ENCODE measurements at regions not wholly inside any gene's neighbourhood (a gene's known extent, or its start where the extent isn't known, plus 50 kb on each side); places are given as distances from the start of the nearest gene placed in this dataset.
"Not testable (repeated sequence)": the region's sequence is repeated elsewhere in the genome, so short reads cannot be mapped to it uniquely, and the experiment has no call there.

- CTCF ChIA-PET = no interaction called here
- no peaks in the 10 kb centered on the region for H3K4me1 Mint-ChIP-seq
Observed at GRCh38 chr5:28975508-28975907, 1937.1 kb upstream of the CDH9 start.

GRCh38 chr5:28967848-28968247, 1929.5 kb upstream of the CDH9 start:
- Mint-ChIP-seq H3K9me3 (ENCODE audit: low read depth) (peaks cover 6% of the 10 kb centered on the region), H3K27ac (no peak overlapping the region), H3K36me3 (ENCODE audit: low read depth) (no peaks in the 10 kb centered on the region), H3K4me3 (no peak overlapping the region), H3K4me1 (no peaks in the 10 kb centered on the region), H3K27me3 (no peaks in the 10 kb centered on the region)
- CTCF ChIA-PET = no interaction called here
- intact Hi-C loops (cut with DNase I, micrococcal nuclease) = no loop called here
- POLR2A ChIA-PET = no interaction called here
- no peak for DNase-seq
- ATAC-seq = no peak

More at GRCh38 chr5:28975508-28975907, 1937.1 kb upstream of the CDH9 start:
- no peak for ATAC-seq
- Mint-ChIP-seq H3K4me3 (no peak overlapping the region), H3K36me3 (ENCODE audit: low read depth) (no peaks in the 10 kb centered on the region), H3K27ac (no peak overlapping the region), H3K9me3 (ENCODE audit: low read depth) (peaks cover 19% of the 10 kb centered on the region), H3K27me3 (no peaks in the 10 kb centered on the region)
- intact Hi-C loops (cut with DNase I, micrococcal nuclease) = no loop called here
- DNase-seq = no peak
- POLR2A ChIA-PET = no interaction called here

GRCh38 chr5:28961816-28962215, 1923.4 kb upstream of the CDH9 start:
- DNase-seq (no peak), ATAC-seq (no peak)
- CTCF ChIA-PET = interaction anchor here (1.6 kb wide), 1 partner anchor 9 kb away, joined by 3 read pairs; no protein-coding TSS in a partner anchor
- intact Hi-C loops (cut with DNase I, micrococcal nuclease) = no loop called here
- H3K9me3 Mint-ChIP-seq (ENCODE audit: low read depth) = peaks cover 3% of the 10 kb centered on the region
- no peaks in the 10 kb centered on the region for H3K36me3 Mint-ChIP-seq (ENCODE audit: low read depth)
- POLR2A ChIA-PET = no interaction called here
- H3K4me1 Mint-ChIP-seq = no peaks in the 10 kb centered on the region
- no peak overlapping the region for H3K27ac Mint-ChIP-seq
- H3K27me3 Mint-ChIP-seq = no peaks in the 10 kb centered on the region
- H3K4me3 Mint-ChIP-seq = no peak overlapping the region

- DNase-seq (no peak), ATAC-seq (no peak)
- intact Hi-C loops (cut with DNase I, micrococcal nuclease) = no loop called here
- Mint-ChIP-seq H3K4me3 (no peak overlapping the region), H3K36me3 (ENCODE audit: low read depth) (no peaks in the 10 kb centered on the region), H3K27ac (no peak overlapping the region), H3K4me1 (no peaks in the 10 kb centered on the region), H3K9me3 (ENCODE audit: low read depth) (peaks cover 3% of the 10 kb centered on the region), H3K27me3 (no peaks in the 10 kb centered on the region)
- POLR2A ChIA-PET = no interaction called here
- CTCF ChIA-PET = interaction anchor here (0.6 kb wide), 1 partner anchor 50 kb away, joined by 3 read pairs; no protein-coding TSS in a partner anchor
Observed at GRCh38 chr5:28958581-28958980, 1920.2 kb upstream of the CDH9 start.

GRCh38 chr5:28957450-28957849, 1919.1 kb upstream of the CDH9 start:
- H3K4me1 Mint-ChIP-seq = no peaks in the 10 kb centered on the region
- intact Hi-C loops (cut with DNase I, micrococcal nuclease) = no loop called here
- H3K9me3 Mint-ChIP-seq (ENCODE audit: low read depth) = peaks cover 3% of the 10 kb centered on the region

GRCh38 chr5:28954074-28954473, 1915.7 kb upstream of the CDH9 start:
- no peak overlapping the region for H3K4me3 Mint-ChIP-seq
- H3K27me3 Mint-ChIP-seq = no peaks in the 10 kb centered on the region
- no peaks in the 10 kb centered on the region for H3K4me1 Mint-ChIP-seq
- H3K27ac Mint-ChIP-seq = no peak overlapping the region
- POLR2A ChIA-PET = no interaction called here
- no peak for ATAC-seq
- CTCF ChIA-PET = no interaction called here
- H3K9me3 Mint-ChIP-seq (ENCODE audit: low read depth) = peaks cover 6% of the 10 kb centered on the region
- DNase-seq = no peak
- intact Hi-C loops (cut with DNase I, micrococcal nuclease) = no loop called here
- H3K36me3 Mint-ChIP-seq (ENCODE audit: low read depth) = no peaks in the 10 kb centered on the region

More at GRCh38 chr5:28957450-28957849, 1919.1 kb upstream of the CDH9 start:
- DNase-seq (no peak), ATAC-seq (no peak)
- H3K4me3 Mint-ChIP-seq = no peak overlapping the region
- H3K36me3 Mint-ChIP-seq (ENCODE audit: low read depth) = no peaks in the 10 kb centered on the region
- H3K27me3 Mint-ChIP-seq = no peaks in the 10 kb centered on the region
- POLR2A ChIA-PET = no interaction called here
- H3K27ac Mint-ChIP-seq = no peak overlapping the region
- CTCF ChIA-PET = no interaction called here

GRCh38 chr5:28947865-28948264, 1909.5 kb upstream of the CDH9 start:
- no peaks in the 10 kb centered on the region for H3K36me3 Mint-ChIP-seq (ENCODE audit: low read depth)
- CTCF ChIA-PET = no interaction called here
- H3K4me1 Mint-ChIP-seq = no peaks in the 10 kb centered on the region
- no peak overlapping the region for H3K4me3 Mint-ChIP-seq
- POLR2A ChIA-PET = no interaction called here
- H3K27ac Mint-ChIP-seq = no peak overlapping the region
- ATAC-seq (no peak), DNase-seq (no peak)
- intact Hi-C loops (cut with DNase I, micrococcal nuclease) = no loop called here
- no peaks in the 10 kb centered on the region for H3K27me3 Mint-ChIP-seq
- H3K9me3 Mint-ChIP-seq (ENCODE audit: low read depth) = peaks cover 5% of the 10 kb centered on the region

GRCh38 chr5:28945859-28946258, 1907.5 kb upstream of the CDH9 start:
- ATAC-seq = no peak

GRCh38 chr5:28929366-28929765, 1891.0 kb upstream of the CDH9 start:
- CTCF ChIA-PET; H3K4me1 Mint-ChIP-seq; intact Hi-C loops (cut with DNase I, micrococcal nuclease); DNase-seq; H3K27me3 Mint-ChIP-seq; H3K4me3 Mint-ChIP-seq; H3K27ac Mint-ChIP-seq; ATAC-seq; POLR2A ChIA-PET; H3K36me3 Mint-ChIP-seq (ENCODE audit: low read depth): not testable (repeated sequence)
- H3K9me3 Mint-ChIP-seq (ENCODE audit: low read depth) = peaks cover 14% of the 10 kb centered on the region

More at GRCh38 chr5:28945859-28946258, 1907.5 kb upstream of the CDH9 start:
- Mint-ChIP-seq H3K27ac (no peak overlapping the region), H3K36me3 (ENCODE audit: low read depth) (no peaks in the 10 kb centered on the region), H3K27me3 (no peaks in the 10 kb centered on the region), H3K4me1 (no peaks in the 10 kb centered on the region), H3K4me3 (no peak overlapping the region), H3K9me3 (ENCODE audit: low read depth) (peaks cover 6% of the 10 kb centered on the region)
- no peak for DNase-seq
- CTCF ChIA-PET = no interaction called here
- intact Hi-C loops (cut with DNase I, micrococcal nuclease) = no loop called here
- POLR2A ChIA-PET = no interaction called here

GRCh38 chr5:28928327-28928790, 1890.0 kb upstream of the CDH9 start:
- H3K27me3 Mint-ChIP-seq; intact Hi-C loops (cut with DNase I, micrococcal nuclease); POLR2A ChIA-PET; CTCF ChIA-PET; ATAC-seq; DNase-seq; H3K27ac Mint-ChIP-seq; H3K36me3 Mint-ChIP-seq (ENCODE audit: low read depth); H3K4me1 Mint-ChIP-seq; H3K4me3 Mint-ChIP-seq: not testable (repeated sequence)
- H3K9me3 Mint-ChIP-seq (ENCODE audit: low read depth) = peaks cover 14% of the 10 kb centered on the region

GRCh38 chr5:28927559-28928326, 1889.4 kb upstream of the CDH9 start:
- H3K27ac Mint-ChIP-seq = no peak overlapping the region
- ChIA-PET POLR2A (no interaction called here), CTCF (no interaction called here)
- ATAC-seq (no peak), DNase-seq (no peak)
- no peak overlapping the region for H3K4me3 Mint-ChIP-seq
- H3K27me3 Mint-ChIP-seq = no peaks in the 10 kb centered on the region
- H3K4me1 Mint-ChIP-seq = no peaks in the 10 kb centered on the region
- peaks cover 13% of the 10 kb centered on the region for H3K9me3 Mint-ChIP-seq (ENCODE audit: low read depth)
- H3K36me3 Mint-ChIP-seq (ENCODE audit: low read depth) = no peaks in the 10 kb centered on the region
- intact Hi-C loops (cut with DNase I, micrococcal nuclease) = no loop called here

GRCh38 chr5:28926422-28926821, 1888.0 kb upstream of the CDH9 start:
- H3K4me1 Mint-ChIP-seq = no peaks in the 10 kb centered on the region

More at GRCh38 chr5:28926422-28926821, 1888.0 kb upstream of the CDH9 start:
- ChIA-PET POLR2A (no interaction called here), CTCF (no interaction called here)
- Mint-ChIP-seq H3K4me3 (no peak overlapping the region), H3K27ac (no peak overlapping the region), H3K9me3 (ENCODE audit: low read depth) (peaks cover 13% of the 10 kb centered on the region), H3K36me3 (ENCODE audit: low read depth) (no peaks in the 10 kb centered on the region), H3K27me3 (no peaks in the 10 kb centered on the region)
- no peak for DNase-seq
- intact Hi-C loops (cut with DNase I, micrococcal nuclease) = no loop called here
- ATAC-seq = no peak

Measured in activated CD4-positive, alpha-beta T cell treated with anti-CD3 and anti-CD28 coated beads for 36 hours (primary cell).